HEK293 (cell line): ENCODE measurements at regions not wholly inside any gene's neighbourhood (a gene's known extent, or its start where the extent isn't known, plus 50 kb on each side); places are given as distances from the start of the nearest gene placed in this dataset.
"Not testable (repeated sequence)": the region's sequence is repeated elsewhere in the genome, so short reads cannot be mapped to it uniquely, and the experiment has no call there.

Experiments
- TCF7L2 ChIP-seq: IDR thresholded peaks from 2 replicates; pipeline ENCODE4 v1.6.1; 2011; ENCODE audit warnings: low read depth, mild to moderate bottlenecking, inconsistent platforms, low read length, moderate library complexity, borderline replicate concordance
- ZBTB26 ChIP-seq: fragments of 450-650 bp; formaldehyde crosslinking; optimal IDR thresholded peaks from 2 replicates; pipeline ENCODE3; 2016; ENCODE audit warnings: missing biosample characterization, mild to moderate bottlenecking, missing genetic modification characterization
- ZNF121 ChIP-seq: fragments of 450-650 bp; formaldehyde crosslinking; IDR thresholded peaks from 2 replicates; pipeline ENCODE4 v1.5.1; 2016; ENCODE audit warnings: missing biosample characterization, missing genetic modification characterization
- ZNF394 ChIP-seq: fragments of 450-650 bp; formaldehyde crosslinking; IDR thresholded peaks from 2 replicates; pipeline ENCODE4 v1.5.1; 2016; ENCODE audit warnings: missing biosample characterization, missing genetic modification characterization, mild to moderate bottlenecking, moderate library complexity, borderline replicate concordance
- ZNF843 ChIP-seq: fragments of 450-650 bp; formaldehyde crosslinking; IDR thresholded peaks from 2 replicates; pipeline ENCODE4 v1.5.1; 2016; ENCODE audit warnings: missing biosample characterization, missing genetic modification characterization
- TF ChIP-seq, protein P1 (sequence below): fragments of 450-650 bp; formaldehyde crosslinking; IDR thresholded peaks from 2 replicates; pipeline ENCODE4 v1.5.1; 2016; ENCODE audit warnings: missing biosample characterization, missing genetic modification characterization
- TF ChIP-seq, protein P2 (sequence below): fragments of 450-650 bp; formaldehyde crosslinking; IDR thresholded peaks from 2 replicates; pipeline ENCODE4 v1.5.1; 2017; ENCODE audit warnings: missing biosample characterization, missing genetic modification characterization
- TF ChIP-seq, protein P3 (sequence below): fragments of 450-650 bp; formaldehyde crosslinking; IDR thresholded peaks from 2 replicates; pipeline ENCODE4 v1.5.1; 2016; ENCODE audit warnings: missing biosample characterization, missing genetic modification characterization

DNA sequence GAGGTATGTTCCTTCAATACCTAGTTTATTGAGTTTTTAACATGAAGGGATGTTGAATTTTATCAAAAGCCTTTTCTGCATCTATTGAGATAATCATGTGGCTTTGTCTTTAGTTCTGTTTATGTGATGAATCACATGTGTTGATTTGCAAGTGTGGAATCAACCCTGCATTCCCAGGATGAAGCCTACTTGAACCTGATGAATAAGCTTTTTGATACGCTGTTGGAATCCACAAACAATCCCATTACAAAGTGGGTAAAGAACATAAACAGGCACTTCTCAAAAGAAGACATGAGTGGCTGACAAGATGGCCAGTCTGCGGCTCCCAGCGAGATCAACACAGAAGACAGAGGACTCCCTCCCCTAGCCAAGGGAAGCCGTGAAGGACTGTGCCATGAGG, 156.0 kb downstream of the SPATA18 start:
- TF ChIP-seq, protein P1, sequence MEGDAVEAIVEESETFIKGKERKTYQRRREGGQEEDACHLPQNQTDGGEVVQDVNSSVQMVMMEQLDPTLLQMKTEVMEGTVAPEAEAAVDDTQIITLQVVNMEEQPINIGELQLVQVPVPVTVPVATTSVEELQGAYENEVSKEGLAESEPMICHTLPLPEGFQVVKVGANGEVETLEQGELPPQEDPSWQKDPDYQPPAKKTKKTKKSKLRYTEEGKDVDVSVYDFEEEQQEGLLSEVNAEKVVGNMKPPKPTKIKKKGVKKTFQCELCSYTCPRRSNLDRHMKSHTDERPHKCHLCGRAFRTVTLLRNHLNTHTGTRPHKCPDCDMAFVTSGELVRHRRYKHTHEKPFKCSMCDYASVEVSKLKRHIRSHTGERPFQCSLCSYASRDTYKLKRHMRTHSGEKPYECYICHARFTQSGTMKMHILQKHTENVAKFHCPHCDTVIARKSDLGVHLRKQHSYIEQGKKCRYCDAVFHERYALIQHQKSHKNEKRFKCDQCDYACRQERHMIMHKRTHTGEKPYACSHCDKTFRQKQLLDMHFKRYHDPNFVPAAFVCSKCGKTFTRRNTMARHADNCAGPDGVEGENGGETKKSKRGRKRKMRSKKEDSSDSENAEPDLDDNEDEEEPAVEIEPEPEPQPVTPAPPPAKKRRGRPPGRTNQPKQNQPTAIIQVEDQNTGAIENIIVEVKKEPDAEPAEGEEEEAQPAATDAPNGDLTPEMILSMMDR (tag by site-specific recombination), result not testable (repeated sequence)
- TF ChIP-seq, protein P2, sequence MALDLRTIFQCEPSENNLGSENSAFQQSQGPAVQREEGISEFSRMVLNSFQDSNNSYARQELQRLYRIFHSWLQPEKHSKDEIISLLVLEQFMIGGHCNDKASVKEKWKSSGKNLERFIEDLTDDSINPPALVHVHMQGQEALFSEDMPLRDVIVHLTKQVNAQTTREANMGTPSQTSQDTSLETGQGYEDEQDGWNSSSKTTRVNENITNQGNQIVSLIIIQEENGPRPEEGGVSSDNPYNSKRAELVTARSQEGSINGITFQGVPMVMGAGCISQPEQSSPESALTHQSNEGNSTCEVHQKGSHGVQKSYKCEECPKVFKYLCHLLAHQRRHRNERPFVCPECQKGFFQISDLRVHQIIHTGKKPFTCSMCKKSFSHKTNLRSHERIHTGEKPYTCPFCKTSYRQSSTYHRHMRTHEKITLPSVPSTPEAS (tag by site-specific recombination), result not testable (repeated sequence)
- TF ChIP-seq, protein P3, sequence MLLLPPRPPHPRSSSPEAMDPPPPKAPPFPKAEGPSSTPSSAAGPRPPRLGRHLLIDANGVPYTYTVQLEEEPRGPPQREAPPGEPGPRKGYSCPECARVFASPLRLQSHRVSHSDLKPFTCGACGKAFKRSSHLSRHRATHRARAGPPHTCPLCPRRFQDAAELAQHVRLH (tag by site-specific recombination), result not testable (repeated sequence)
- not testable (repeated sequence) for TF ChIP-seq ZNF121 (tag by site-specific recombination); ZBTB26 (tag by site-specific recombination); TCF7L2; ZNF394 (tag by site-specific recombination); ZNF843 (tag by site-specific recombination)
